ENCODE measurements at regions not wholly inside any gene's neighbourhood (a gene's known extent, or its start where the extent isn't known, plus 50 kb on each side); places are given as distances from the start of the nearest gene placed in this dataset.
A peak's percentile ranks its signal among the peaks of the same experiment; 100 is the strongest.
"Not testable (repeated sequence)": the region's sequence is repeated elsewhere in the genome, so short reads cannot be mapped to it uniquely, and the experiment has no call there.

- peak; percentile 60 for TF ChIP-seq EP300 (IDR thresholded peaks at IDR 0.05; ENCODE audit: low read depth)
- TF ChIP-seq POLR2A (IDR thresholded peaks at IDR 0.05) = no peak
- no peak for TF ChIP-seq CTCF (IDR thresholded peaks at IDR 0.05)
- TF ChIP-seq POLR2AphosphoS5 (IDR thresholded peaks at IDR 0.05) = no peak
- in situ Hi-C loops (cut with MboI; ENCODE audit: low pct_ligation_motif_present in 1 of 4, low pct_unique_long_range_greater_than_20kb in 1 of 4, low sequenced_read_pairs in 3 of 4) (no loop called here), intact Hi-C loops (cut with DNase I; ENCODE audit: low total_unique reads) (no loop called here)
- no peaks in the 10 kb centered on the region for H3K27me3 ChIP-seq
- no peak for DNase-seq
- WGBS, 2 donors (ENCODE audit: low coverage in 1 of 2) = 63 to 70% methylated on average over 4 of the region's 4 CpGs
- no peaks in the 10 kb centered on the region for H3K9me3 ChIP-seq
- H3K27ac ChIP-seq = peak overlapping the region in 3 of 4 donors; percentile 29 to 42 (median 32)
- H3K4me3 ChIP-seq = no peak overlapping the region
- no peaks in the 10 kb centered on the region for H3K36me3 ChIP-seq
- H3K4me1 ChIP-seq = peaks cover 0 to 6% (median 4%) of the 10 kb centered on the region in 4 donors
Observed at GRCh38 chr13:44866411-44866911, 122.8 kb downstream of the NUFIP1 start.

- H3K9me3 ChIP-seq = no peaks in the 10 kb centered on the region
- in situ Hi-C loops (cut with MboI; ENCODE audit: low pct_ligation_motif_present in 1 of 4, low pct_unique_long_range_greater_than_20kb in 1 of 4, low sequenced_read_pairs in 3 of 4) (no loop called here), intact Hi-C loops (cut with DNase I; ENCODE audit: low total_unique reads) (no loop called here)
- no peaks in the 10 kb centered on the region for H3K36me3 ChIP-seq
- peak overlapping the region in 3 of 4 donors; percentile 29 to 42 (median 31) for H3K27ac ChIP-seq
- H3K4me3 ChIP-seq = no peak overlapping the region
- TF ChIP-seq POLR2A (IDR thresholded peaks at IDR 0.05) = no peak
- TF ChIP-seq CTCF (IDR thresholded peaks at IDR 0.05) = no peak
- no peak for TF ChIP-seq EP300 (IDR thresholded peaks at IDR 0.05; ENCODE audit: low read depth)
- no peak for TF ChIP-seq POLR2AphosphoS5 (IDR thresholded peaks at IDR 0.05)
- no peak for DNase-seq
- H3K4me1 ChIP-seq = peaks cover 0 to 6% (median 4%) of the 10 kb centered on the region in 4 donors
- 68 to 76% methylated on average over 6 to 10 of the region's 10 CpGs for WGBS, 2 donors (ENCODE audit: low coverage in 1 of 2)
- no peaks in the 10 kb centered on the region for H3K27me3 ChIP-seq
Observed at GRCh38 chr13:44865722-44866410, 123.4 kb downstream of the NUFIP1 start.

- DNase-seq; H3K4me3 ChIP-seq; H3K27me3 ChIP-seq; in situ Hi-C loops (cut with MboI; ENCODE audit: low pct_ligation_motif_present in 1 of 4, low pct_unique_long_range_greater_than_20kb in 1 of 4, low sequenced_read_pairs in 3 of 4); H3K27ac ChIP-seq; H3K4me1 ChIP-seq; intact Hi-C loops (cut with DNase I; ENCODE audit: low total_unique reads); H3K9me3 ChIP-seq; H3K36me3 ChIP-seq: not testable (repeated sequence)
Observed at GRCh38 chr13:44863641-44864040, 125.6 kb downstream of the NUFIP1 start.

- H3K36me3 ChIP-seq = no peaks in the 10 kb centered on the region
- H3K4me1 ChIP-seq = peaks cover 0 to 9% (median 0%) of the 10 kb centered on the region in 4 donors
- in situ Hi-C loops (cut with MboI; ENCODE audit: low pct_ligation_motif_present in 1 of 4, low pct_unique_long_range_greater_than_20kb in 1 of 4, low sequenced_read_pairs in 3 of 4) = no loop called here
- WGBS, 2 donors (ENCODE audit: low coverage in 1 of 2) = 56 to 64% methylated on average over 2 of the region's 2 CpGs
- no peaks in the 10 kb centered on the region for H3K9me3 ChIP-seq
- H3K4me3 ChIP-seq = no peak overlapping the region
- H3K27me3 ChIP-seq = no peaks in the 10 kb centered on the region
- DNase-seq = no peak
- intact Hi-C loops (cut with DNase I; ENCODE audit: low total_unique reads) = no loop called here
- TF ChIP-seq POLR2AphosphoS5 (IDR thresholded peaks at IDR 0.05) = no peak
- no peak for TF ChIP-seq CTCF (IDR thresholded peaks at IDR 0.05)
- no peak for TF ChIP-seq POLR2A (IDR thresholded peaks at IDR 0.05)
- no peak for TF ChIP-seq EP300 (IDR thresholded peaks at IDR 0.05; ENCODE audit: low read depth)
- H3K27ac ChIP-seq = peak overlapping the region in 1 of 4 donors; percentile 1
Observed at GRCh38 chr13:44860454-44860853, 128.8 kb downstream of the NUFIP1 start.
